ENCODE measurements at regions not wholly inside any gene's neighbourhood (a gene's known extent, or its start where the extent isn't known, plus 50 kb on each side); places are given as distances from the start of the nearest gene placed in this dataset.

DNA sequence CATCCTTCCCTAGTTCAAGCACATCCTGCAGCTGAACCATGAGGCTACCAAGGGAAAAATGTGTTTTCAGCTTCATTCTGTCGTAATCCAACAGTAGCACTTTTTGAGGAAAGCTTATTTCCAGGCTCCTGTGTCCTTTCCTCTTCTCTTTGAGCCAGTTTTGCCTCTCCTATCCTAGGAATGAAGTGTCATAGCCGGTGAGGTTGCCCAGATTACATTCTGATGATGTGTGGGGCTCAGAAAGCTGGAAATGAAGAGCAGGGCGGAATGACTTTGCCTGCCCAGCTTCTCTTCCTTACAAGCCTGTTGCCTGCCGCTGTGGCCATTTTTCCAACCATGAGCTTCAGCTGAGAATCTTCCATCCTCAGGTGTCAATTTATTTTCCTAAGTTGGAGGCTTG lies 381.8 kb downstream of the NUAK1 start:
- TF ChIP-seq, protein P1, sequence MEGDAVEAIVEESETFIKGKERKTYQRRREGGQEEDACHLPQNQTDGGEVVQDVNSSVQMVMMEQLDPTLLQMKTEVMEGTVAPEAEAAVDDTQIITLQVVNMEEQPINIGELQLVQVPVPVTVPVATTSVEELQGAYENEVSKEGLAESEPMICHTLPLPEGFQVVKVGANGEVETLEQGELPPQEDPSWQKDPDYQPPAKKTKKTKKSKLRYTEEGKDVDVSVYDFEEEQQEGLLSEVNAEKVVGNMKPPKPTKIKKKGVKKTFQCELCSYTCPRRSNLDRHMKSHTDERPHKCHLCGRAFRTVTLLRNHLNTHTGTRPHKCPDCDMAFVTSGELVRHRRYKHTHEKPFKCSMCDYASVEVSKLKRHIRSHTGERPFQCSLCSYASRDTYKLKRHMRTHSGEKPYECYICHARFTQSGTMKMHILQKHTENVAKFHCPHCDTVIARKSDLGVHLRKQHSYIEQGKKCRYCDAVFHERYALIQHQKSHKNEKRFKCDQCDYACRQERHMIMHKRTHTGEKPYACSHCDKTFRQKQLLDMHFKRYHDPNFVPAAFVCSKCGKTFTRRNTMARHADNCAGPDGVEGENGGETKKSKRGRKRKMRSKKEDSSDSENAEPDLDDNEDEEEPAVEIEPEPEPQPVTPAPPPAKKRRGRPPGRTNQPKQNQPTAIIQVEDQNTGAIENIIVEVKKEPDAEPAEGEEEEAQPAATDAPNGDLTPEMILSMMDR (IDR thresholded peaks at IDR 0.05; ENCODE audit: insufficient read depth, low read length, poor library complexity, severe bottlenecking) = no peak
- no peak for TF ChIP-seq EZH2phosphoT487 (conservative IDR thresholded peaks at IDR 0.05; ENCODE audit: low read length)
